Peyer's patch (tissue), 4 donors: ENCODE measurements at regions not wholly inside any gene's neighbourhood (a gene's known extent, or its start where the extent isn't known, plus 50 kb on each side); places are given as distances from the start of the nearest gene placed in this dataset.

ENCODE experiments used
- DNase-seq, 3 donors: peaks; one replicate each; pipeline ENCODE4 v3.0.0-alpha.2; 2017 to 2019
- H3K27ac ChIP-seq, 4 donors: fragments of 200-600 bp; sonication (generic); one replicate each; pipeline ENCODE4 v1.5.1; 2016 to 2019
- H3K27me3 ChIP-seq, 2 donors: fragments of 200-600 bp; sonication (generic); one replicate each; pipeline ENCODE4 v1.5.1; 2019
- H3K36me3 ChIP-seq, 3 donors: fragments of 200-600 bp; sonication (generic); one replicate each; pipeline ENCODE4 v1.5.1; 2016 to 2019
- H3K4me1 ChIP-seq, 4 donors: fragments of 200-600 bp; sonication (generic); one replicate each; pipeline ENCODE4 v1.5.1; 2016 to 2019
- H3K4me3 ChIP-seq, 4 donors: fragments of 200-600 bp; sonication (generic); 1 replicate in 3 of 4; 2 replicates in 1 of 4; pipeline ENCODE4 v1.5.1; 2016 to 2019; ENCODE audit warnings: mild to moderate bottlenecking in 1 of 4
- H3K9me3 ChIP-seq, 4 donors: fragments of 200-600 bp; sonication (generic); one replicate each; pipeline ENCODE4 v1.5.1; 2016 to 2019; ENCODE audit warnings: mild to moderate bottlenecking in 1 of 4
- POLR2A ChIP-seq, 2 donors: fragments of 450-650 bp; IDR thresholded peaks; one replicate each; pipeline ENCODE4 v1.5.1; 2017; ENCODE audit warnings: antibody characterized with exemption in 2 of 2, mild to moderate bottlenecking in 2 of 2, moderate library complexity in 2 of 2
- TF ChIP-seq, protein P1 (sequence below), 6 experiments: fragments of 450-650 bp in 4 of 6; fragments of 200-600 bp in 2 of 6; sonication (generic) in 1 of 6; IDR thresholded peaks; one replicate each; pipeline ENCODE4 v1.5.1; 2017 to 2019; ENCODE audit warnings: antibody characterized with exemption in 6 of 6, mild to moderate bottlenecking in 3 of 6, moderate library complexity in 1 of 6

- Histone ChIP-seq H3K27ac (no peak overlapping the region), H3K27me3 (no peaks in the 10 kb centered on the region), H3K4me3 (no peak overlapping the region), H3K9me3 (no peaks in the 10 kb centered on the region), H3K4me1 (no peaks in the 10 kb centered on the region), H3K36me3 (no peaks in the 10 kb centered on the region)
- DNase-seq, result no peak
- TF ChIP-seq, protein P1, sequence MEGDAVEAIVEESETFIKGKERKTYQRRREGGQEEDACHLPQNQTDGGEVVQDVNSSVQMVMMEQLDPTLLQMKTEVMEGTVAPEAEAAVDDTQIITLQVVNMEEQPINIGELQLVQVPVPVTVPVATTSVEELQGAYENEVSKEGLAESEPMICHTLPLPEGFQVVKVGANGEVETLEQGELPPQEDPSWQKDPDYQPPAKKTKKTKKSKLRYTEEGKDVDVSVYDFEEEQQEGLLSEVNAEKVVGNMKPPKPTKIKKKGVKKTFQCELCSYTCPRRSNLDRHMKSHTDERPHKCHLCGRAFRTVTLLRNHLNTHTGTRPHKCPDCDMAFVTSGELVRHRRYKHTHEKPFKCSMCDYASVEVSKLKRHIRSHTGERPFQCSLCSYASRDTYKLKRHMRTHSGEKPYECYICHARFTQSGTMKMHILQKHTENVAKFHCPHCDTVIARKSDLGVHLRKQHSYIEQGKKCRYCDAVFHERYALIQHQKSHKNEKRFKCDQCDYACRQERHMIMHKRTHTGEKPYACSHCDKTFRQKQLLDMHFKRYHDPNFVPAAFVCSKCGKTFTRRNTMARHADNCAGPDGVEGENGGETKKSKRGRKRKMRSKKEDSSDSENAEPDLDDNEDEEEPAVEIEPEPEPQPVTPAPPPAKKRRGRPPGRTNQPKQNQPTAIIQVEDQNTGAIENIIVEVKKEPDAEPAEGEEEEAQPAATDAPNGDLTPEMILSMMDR (IDR thresholded peaks at IDR 0.05), result no peak
- no peak for TF ChIP-seq POLR2A (IDR thresholded peaks at IDR 0.05)
Observed at GRCh38 chr10:86591436-86591835, 62.9 kb upstream of the OPN4 start.

GRCh38 chr10:86592413-86592812 is 61.9 kb upstream of the OPN4 start:
- Histone ChIP-seq H3K36me3 (no peaks in the 10 kb centered on the region), H3K4me3 (no peak overlapping the region), H3K4me1 (no peaks in the 10 kb centered on the region), H3K27me3 (no peaks in the 10 kb centered on the region), H3K27ac (no peak overlapping the region), H3K9me3 (no peaks in the 10 kb centered on the region)
- TF ChIP-seq, protein P1 (IDR thresholded peaks at IDR 0.05), result peak in 1 of 6 experiments; percentile 3
- no peak for TF ChIP-seq POLR2A (IDR thresholded peaks at IDR 0.05)
- peak in 1 of 3 donors; percentile 55 for DNase-seq

GRCh38 chr10:86594535-86594934 is 59.8 kb upstream of the OPN4 start:
- no peaks in the 10 kb centered on the region for H3K4me1 ChIP-seq

DNA sequence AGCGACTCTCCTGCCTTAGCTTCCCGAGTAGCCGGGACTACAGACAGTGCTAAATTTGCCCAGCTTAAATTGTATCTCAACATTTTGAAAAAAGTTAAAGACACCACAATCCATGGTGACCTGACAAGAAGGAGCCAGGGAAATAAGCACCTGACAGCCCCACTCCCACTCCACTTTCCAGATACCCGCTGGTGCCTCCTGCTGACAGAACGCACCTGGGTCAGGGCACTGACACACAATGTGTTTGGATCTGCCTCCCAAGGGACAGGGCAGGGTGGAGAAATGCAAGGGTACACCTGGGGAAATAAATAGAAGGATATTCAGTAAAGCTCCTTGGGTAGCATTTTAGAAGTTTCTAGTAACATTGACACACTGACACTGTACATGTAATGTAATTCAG is 58.9 kb upstream of the OPN4 start:
- no peaks in the 10 kb centered on the region for H3K4me1 ChIP-seq
- no peak overlapping the region for H3K27ac ChIP-seq
- no peaks in the 10 kb centered on the region for H3K9me3 ChIP-seq
- no peaks in the 10 kb centered on the region for H3K36me3 ChIP-seq
- no peak overlapping the region for H3K4me3 ChIP-seq
- TF ChIP-seq POLR2A (IDR thresholded peaks at IDR 0.05), result no peak
- TF ChIP-seq, protein P1 (IDR thresholded peaks at IDR 0.05), result no peak
- no peaks in the 10 kb centered on the region for H3K27me3 ChIP-seq
- DNase-seq, result peak in 1 of 3 donors; percentile 28

More at GRCh38 chr10:86594535-86594934, 59.8 kb upstream of the OPN4 start:
- Histone ChIP-seq H3K27me3 (no peaks in the 10 kb centered on the region), H3K36me3 (no peaks in the 10 kb centered on the region), H3K4me3 (no peak overlapping the region), H3K9me3 (no peaks in the 10 kb centered on the region), H3K27ac (no peak overlapping the region)
- TF ChIP-seq, protein P1 (IDR thresholded peaks at IDR 0.05), result no peak
- peak in 1 of 3 donors; percentile 14 for DNase-seq

DNA sequence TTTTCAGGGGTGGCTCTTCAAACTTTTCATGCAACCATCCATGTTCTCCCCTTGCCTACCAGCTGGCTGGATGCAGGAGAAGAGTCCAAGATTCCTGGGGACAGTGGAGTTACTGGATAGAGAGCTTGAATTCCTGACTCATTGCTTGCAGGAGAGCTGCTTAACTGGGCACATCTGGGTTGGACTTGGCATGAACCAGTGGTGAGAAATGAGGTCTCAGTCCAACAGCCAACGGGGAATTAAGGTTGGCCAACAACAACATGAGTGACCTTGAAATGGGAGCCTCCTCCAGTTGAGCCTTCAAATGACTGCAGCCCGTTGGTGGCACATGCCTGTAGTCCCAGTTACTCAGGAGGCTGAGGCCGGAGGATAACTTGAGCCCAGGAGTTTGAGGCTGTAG is 58.1 kb upstream of the OPN4 start:
- Histone ChIP-seq H3K36me3 (no peaks in the 10 kb centered on the region), H3K27ac (no peak overlapping the region), H3K4me3 (no peak overlapping the region), H3K27me3 (no peaks in the 10 kb centered on the region), H3K4me1 (no peaks in the 10 kb centered on the region), H3K9me3 (no peaks in the 10 kb centered on the region)
- peak in 1 of 3 donors; percentile 19 for DNase-seq
- TF ChIP-seq, protein P1 (IDR thresholded peaks at IDR 0.05), result no peak
- TF ChIP-seq POLR2A (IDR thresholded peaks at IDR 0.05), result no peak

DNA sequence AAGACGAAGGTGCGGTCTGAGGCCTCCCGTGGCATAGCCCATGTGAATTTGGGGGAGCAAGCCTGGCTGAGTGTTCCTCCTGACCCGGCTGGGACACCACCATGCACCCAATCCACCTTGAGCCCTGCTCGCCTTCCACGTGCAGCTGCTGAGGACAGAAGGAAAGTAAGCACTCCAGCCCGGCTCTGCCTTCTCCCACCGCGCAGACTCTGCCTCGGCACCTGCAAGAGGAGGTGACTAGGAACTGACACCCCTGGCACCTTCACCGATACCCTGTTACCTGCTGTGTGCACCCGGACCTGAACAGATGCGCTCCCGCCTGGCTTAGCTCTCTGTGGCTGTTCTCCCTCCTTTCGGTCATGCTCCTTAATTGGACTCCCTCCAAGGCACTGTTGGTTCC is 57.0 kb upstream of the OPN4 start:
- peak in 1 of 3 donors; percentile 25 for DNase-seq
- Histone ChIP-seq H3K27me3 (no peaks in the 10 kb centered on the region), H3K4me1 (no peaks in the 10 kb centered on the region), H3K9me3 (no peaks in the 10 kb centered on the region), H3K27ac (no peak overlapping the region), H3K4me3 (no peak overlapping the region), H3K36me3 (no peaks in the 10 kb centered on the region)
- TF ChIP-seq POLR2A (IDR thresholded peaks at IDR 0.05), result no peak
- TF ChIP-seq, protein P1 (IDR thresholded peaks at IDR 0.05), result no peak
